ENCODE measurements at regions not wholly inside any gene's neighbourhood (a gene's known extent, or its start where the extent isn't known, plus 50 kb on each side); places are given as distances from the start of the nearest gene placed in this dataset.
"Not testable (repeated sequence)": the region's sequence is repeated elsewhere in the genome, so short reads cannot be mapped to it uniquely, and the experiment has no call there.

GRCh38 chrX:1140236-1140681 is 72.2 kb downstream of the CRLF2 start:
- DNase-seq = no peak

GRCh38 chrX:1139185-1139500 is 73.3 kb downstream of the CRLF2 start:
- no peak for DNase-seq

GRCh38 chrX:1138476-1139184 is 73.8 kb downstream of the CRLF2 start:
- no peak for DNase-seq

- DNase-seq = no peak
Observed at GRCh38 chrX:1137531-1137930, 74.9 kb downstream of the CRLF2 start.

- not testable (repeated sequence) for DNase-seq
Observed at GRCh38 chrX:1136582-1136981, 75.9 kb downstream of the CRLF2 start.

GRCh38 chrX:1134976-1135375 is 77.5 kb downstream of the CRLF2 start:
- no peak for DNase-seq

- no peak for DNase-seq
Observed at GRCh38 chrX:1134156-1134555, 78.3 kb downstream of the CRLF2 start.

GRCh38 chrX:1126738-1127137 is 85.7 kb downstream of the CRLF2 start:
- no peak for DNase-seq

GRCh38 chrX:1124531-1124930 is 87.9 kb downstream of the CRLF2 start:
- no peak for DNase-seq

GRCh38 chrX:1122851-1123250 is 89.6 kb downstream of the CRLF2 start:
- not testable (repeated sequence) for DNase-seq

- DNase-seq = no peak
Observed at GRCh38 chrX:1119275-1119674, 93.2 kb downstream of the CRLF2 start.

GRCh38 chrX:1118572-1119199 is 93.8 kb downstream of the CRLF2 start:
- no peak for DNase-seq

- not testable (repeated sequence) for DNase-seq
Observed at GRCh38 chrX:1115411-1115810, 97.0 kb downstream of the CRLF2 start.

GRCh38 chrX:1112321-1112720 is 100.1 kb downstream of the CRLF2 start:
- DNase-seq = no peak

- DNase-seq = no peak
Observed at GRCh38 chrX:1111601-1112300, 100.7 kb downstream of the CRLF2 start.

- DNase-seq = no peak
Observed at GRCh38 chrX:1109580-1110119, 102.8 kb downstream of the CRLF2 start.

GRCh38 chrX:1108501-1109445 is 103.7 kb downstream of the CRLF2 start:
- no peak for DNase-seq

- DNase-seq = no peak
Observed at GRCh38 chrX:1106478-1107210, 105.8 kb downstream of the CRLF2 start.

GRCh38 chrX:1105671-1106419 is 106.6 kb downstream of the CRLF2 start:
- no peak for DNase-seq

- not testable (repeated sequence) for DNase-seq
Observed at GRCh38 chrX:1105031-1105430, 107.4 kb downstream of the CRLF2 start.

GRCh38 chrX:1103360-1103759 is 109.1 kb downstream of the CRLF2 start:
- DNase-seq = no peak
